ENCODE measurements at regions not wholly inside any gene's neighbourhood (a gene's known extent, or its start where the extent isn't known, plus 50 kb on each side); places are given as distances from the start of the nearest gene placed in this dataset.

DNA sequence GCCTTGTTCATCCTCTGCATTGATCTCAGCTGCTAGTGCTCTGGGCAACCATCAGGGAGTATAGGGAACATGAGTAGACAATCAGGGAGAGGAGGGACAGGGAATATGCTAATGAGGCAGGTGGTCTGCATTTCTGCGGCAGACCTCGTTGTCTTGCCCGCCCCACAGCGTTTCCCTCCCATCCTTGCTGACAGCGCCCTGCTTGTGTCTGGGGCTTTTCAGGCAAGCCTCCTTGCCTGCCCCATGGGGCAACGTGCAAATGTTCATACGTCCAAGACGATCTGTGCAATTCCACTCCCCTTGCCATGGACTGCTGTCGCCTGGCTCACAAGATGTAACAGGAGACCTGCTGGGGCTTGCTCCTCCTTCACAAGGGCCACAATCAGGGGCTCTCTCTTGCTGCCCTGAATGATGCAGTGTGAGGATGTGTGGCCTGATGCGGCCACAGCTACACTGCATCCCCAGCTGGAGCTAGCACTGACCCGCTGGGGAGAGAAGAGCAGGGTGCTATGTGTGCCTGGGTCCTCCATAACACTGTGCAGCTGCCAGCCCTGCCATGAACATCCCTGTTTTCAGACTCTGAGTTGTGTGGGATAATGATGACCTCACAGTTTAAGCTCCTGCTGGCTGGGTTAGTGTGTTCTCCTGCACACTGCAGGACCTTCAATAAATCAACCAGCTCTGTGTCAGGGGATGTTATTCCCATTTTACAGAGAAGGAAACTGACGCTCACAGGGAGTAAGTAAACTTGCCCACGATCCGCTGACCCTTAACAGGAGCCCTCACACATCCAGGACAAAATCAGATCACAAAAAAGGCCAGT lies 211.3 kb downstream of the KLF13 start:
- Mint-ChIP-seq H3K36me3 (ENCODE audit: low read depth) (no peaks in the 10 kb centered on the region), H3K4me3 (no peak overlapping the region), H3K27ac (no peak overlapping the region), H3K27me3 (ENCODE audit: low read depth) (no peaks in the 10 kb centered on the region), H3K9me3 (peaks cover 5% of the 10 kb centered on the region), H3K4me1 (no peaks in the 10 kb centered on the region)
- TF ChIP-seq, protein P1, sequence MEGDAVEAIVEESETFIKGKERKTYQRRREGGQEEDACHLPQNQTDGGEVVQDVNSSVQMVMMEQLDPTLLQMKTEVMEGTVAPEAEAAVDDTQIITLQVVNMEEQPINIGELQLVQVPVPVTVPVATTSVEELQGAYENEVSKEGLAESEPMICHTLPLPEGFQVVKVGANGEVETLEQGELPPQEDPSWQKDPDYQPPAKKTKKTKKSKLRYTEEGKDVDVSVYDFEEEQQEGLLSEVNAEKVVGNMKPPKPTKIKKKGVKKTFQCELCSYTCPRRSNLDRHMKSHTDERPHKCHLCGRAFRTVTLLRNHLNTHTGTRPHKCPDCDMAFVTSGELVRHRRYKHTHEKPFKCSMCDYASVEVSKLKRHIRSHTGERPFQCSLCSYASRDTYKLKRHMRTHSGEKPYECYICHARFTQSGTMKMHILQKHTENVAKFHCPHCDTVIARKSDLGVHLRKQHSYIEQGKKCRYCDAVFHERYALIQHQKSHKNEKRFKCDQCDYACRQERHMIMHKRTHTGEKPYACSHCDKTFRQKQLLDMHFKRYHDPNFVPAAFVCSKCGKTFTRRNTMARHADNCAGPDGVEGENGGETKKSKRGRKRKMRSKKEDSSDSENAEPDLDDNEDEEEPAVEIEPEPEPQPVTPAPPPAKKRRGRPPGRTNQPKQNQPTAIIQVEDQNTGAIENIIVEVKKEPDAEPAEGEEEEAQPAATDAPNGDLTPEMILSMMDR (IDR thresholded peaks at IDR 0.05; ENCODE audit: unreplicated experiment in 3 of 3) = no peak

GRCh38 chr15:31540633-31541032 lies 214.0 kb downstream of the KLF13 start:
- Mint-ChIP-seq H3K27ac (no peak overlapping the region), H3K36me3 (ENCODE audit: low read depth) (no peaks in the 10 kb centered on the region), H3K27me3 (ENCODE audit: low read depth) (no peaks in the 10 kb centered on the region), H3K4me1 (no peaks in the 10 kb centered on the region), H3K9me3 (no peaks in the 10 kb centered on the region), H3K4me3 (no peak overlapping the region)
- TF ChIP-seq, protein P1 (IDR thresholded peaks at IDR 0.05; ENCODE audit: unreplicated experiment in 3 of 3) = no peak

- TF ChIP-seq, protein P1 (IDR thresholded peaks at IDR 0.05; ENCODE audit: unreplicated experiment in 3 of 3) = no peak
- H3K27me3 Mint-ChIP-seq (ENCODE audit: low read depth) = no peaks in the 10 kb centered on the region
- H3K4me3 Mint-ChIP-seq = no peak overlapping the region
- no peaks in the 10 kb centered on the region for H3K36me3 Mint-ChIP-seq (ENCODE audit: low read depth)
- H3K9me3 Mint-ChIP-seq = no peaks in the 10 kb centered on the region
- H3K27ac Mint-ChIP-seq = no peak overlapping the region
- H3K4me1 Mint-ChIP-seq = peaks cover 4% of the 10 kb centered on the region
These were observed 217.7 kb downstream of the KLF13 start for GRCh38 chr15:31544361-31544760.

GRCh38 chr15:31545257-31545656 lies 218.6 kb downstream of the KLF13 start:
- Mint-ChIP-seq H3K4me3 (no peak overlapping the region), H3K27ac (no peak overlapping the region), H3K36me3 (ENCODE audit: low read depth) (no peaks in the 10 kb centered on the region), H3K27me3 (ENCODE audit: low read depth) (no peaks in the 10 kb centered on the region), H3K4me1 (peaks cover 4% of the 10 kb centered on the region), H3K9me3 (no peaks in the 10 kb centered on the region)
- TF ChIP-seq, protein P1 (IDR thresholded peaks at IDR 0.05; ENCODE audit: unreplicated experiment in 3 of 3) = no peak

- no peaks in the 10 kb centered on the region for H3K9me3 Mint-ChIP-seq
- peaks cover 4% of the 10 kb centered on the region for H3K27me3 Mint-ChIP-seq (ENCODE audit: low read depth)
- H3K4me1 Mint-ChIP-seq = peaks cover 4% of the 10 kb centered on the region
- no peak overlapping the region for H3K4me3 Mint-ChIP-seq
- TF ChIP-seq, protein P1 (IDR thresholded peaks at IDR 0.05; ENCODE audit: unreplicated experiment in 3 of 3) = no peak
- no peaks in the 10 kb centered on the region for H3K36me3 Mint-ChIP-seq (ENCODE audit: low read depth)
- no peak overlapping the region for H3K27ac Mint-ChIP-seq
These were observed 223.8 kb downstream of the KLF13 start for GRCh38 chr15:31550211-31550977.
